ENCODE measurements at regions not wholly inside any gene's neighbourhood (a gene's known extent, or its start where the extent isn't known, plus 50 kb on each side); places are given as distances from the start of the nearest gene placed in this dataset.
"Not testable (repeated sequence)": the region's sequence is repeated elsewhere in the genome, so short reads cannot be mapped to it uniquely, and the experiment has no call there.

DNA sequence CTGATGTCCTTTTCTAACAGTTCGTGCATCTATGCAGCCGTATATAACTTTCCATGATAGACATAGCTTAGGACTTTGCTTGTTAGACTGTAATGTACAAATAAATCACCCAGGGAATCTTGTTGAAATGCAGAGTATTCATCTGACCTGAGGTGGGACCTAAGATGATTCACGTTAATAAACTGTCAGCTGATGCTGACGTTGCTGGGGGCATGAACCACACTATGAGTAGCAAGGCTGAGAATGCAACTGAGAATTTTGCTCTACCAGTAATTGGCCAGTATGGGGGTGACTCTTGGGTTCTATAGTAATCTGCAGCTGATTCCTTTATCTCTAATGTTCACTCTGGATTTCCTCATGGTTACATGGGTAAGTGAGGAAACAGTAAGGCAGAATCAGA, 130.1 kb upstream of the MALRD1 start:
- Histone ChIP-seq H3K36me3 (no peaks in the 10 kb centered on the region), H3K27ac (no peak overlapping the region), H3K27me3 (no peaks in the 10 kb centered on the region), H3K9me3 (no peaks in the 10 kb centered on the region), H3K4me3 (no peak overlapping the region), H3K4me1 (no peaks in the 10 kb centered on the region)
- intact Hi-C loops (cut with DNase I; ENCODE audit: low total_unique reads), result no loop called here
- in situ Hi-C loops (cut with MboI; ENCODE audit: low pct_ligation_motif_present in 1 of 4, low pct_unique_long_range_greater_than_20kb in 1 of 4, low sequenced_read_pairs in 3 of 4), result no loop called here
- WGBS, 2 donors (ENCODE audit: low coverage in 1 of 2), result 85% methylated on average over 4 of the region's 4 CpGs; no CpG with 5 or more reads in 1 of the 2 donors
- TF ChIP-seq POLR2AphosphoS5 (IDR thresholded peaks at IDR 0.05) (no peak), POLR2A (IDR thresholded peaks at IDR 0.05) (no peak), EP300 (IDR thresholded peaks at IDR 0.05; ENCODE audit: low read depth) (no peak)
- TF ChIP-seq, protein P1, sequence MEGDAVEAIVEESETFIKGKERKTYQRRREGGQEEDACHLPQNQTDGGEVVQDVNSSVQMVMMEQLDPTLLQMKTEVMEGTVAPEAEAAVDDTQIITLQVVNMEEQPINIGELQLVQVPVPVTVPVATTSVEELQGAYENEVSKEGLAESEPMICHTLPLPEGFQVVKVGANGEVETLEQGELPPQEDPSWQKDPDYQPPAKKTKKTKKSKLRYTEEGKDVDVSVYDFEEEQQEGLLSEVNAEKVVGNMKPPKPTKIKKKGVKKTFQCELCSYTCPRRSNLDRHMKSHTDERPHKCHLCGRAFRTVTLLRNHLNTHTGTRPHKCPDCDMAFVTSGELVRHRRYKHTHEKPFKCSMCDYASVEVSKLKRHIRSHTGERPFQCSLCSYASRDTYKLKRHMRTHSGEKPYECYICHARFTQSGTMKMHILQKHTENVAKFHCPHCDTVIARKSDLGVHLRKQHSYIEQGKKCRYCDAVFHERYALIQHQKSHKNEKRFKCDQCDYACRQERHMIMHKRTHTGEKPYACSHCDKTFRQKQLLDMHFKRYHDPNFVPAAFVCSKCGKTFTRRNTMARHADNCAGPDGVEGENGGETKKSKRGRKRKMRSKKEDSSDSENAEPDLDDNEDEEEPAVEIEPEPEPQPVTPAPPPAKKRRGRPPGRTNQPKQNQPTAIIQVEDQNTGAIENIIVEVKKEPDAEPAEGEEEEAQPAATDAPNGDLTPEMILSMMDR (IDR thresholded peaks at IDR 0.05), result no peak
- no peak for DNase-seq

DNA sequence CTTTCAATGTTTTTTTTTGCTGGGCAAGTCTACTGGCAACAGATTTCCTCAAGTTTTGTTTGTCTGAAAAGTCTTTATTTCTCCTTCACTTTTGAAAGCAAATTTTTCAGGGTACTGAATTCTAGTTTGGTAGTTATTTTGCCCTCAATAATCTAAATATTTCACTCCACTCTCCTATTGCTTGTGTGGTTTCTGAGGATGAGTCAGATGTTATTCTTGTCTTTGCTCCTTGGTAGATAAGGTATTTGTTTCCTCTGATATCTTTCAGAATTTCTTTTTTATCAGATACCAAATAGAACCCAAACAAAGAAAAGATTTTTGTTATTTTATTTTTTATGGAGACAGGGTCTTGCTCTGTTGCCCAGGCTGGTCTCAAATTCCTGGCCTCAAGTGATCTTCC, 99.2 kb upstream of the MALRD1 start:
- Histone ChIP-seq H3K36me3 (no peaks in the 10 kb centered on the region), H3K27ac (no peak overlapping the region), H3K27me3 (no peaks in the 10 kb centered on the region), H3K4me3 (no peak overlapping the region), H3K9me3 (no peaks in the 10 kb centered on the region), H3K4me1 (no peaks in the 10 kb centered on the region)
- no peak for DNase-seq
- TF ChIP-seq POLR2A (IDR thresholded peaks at IDR 0.05) (no peak), POLR2AphosphoS5 (IDR thresholded peaks at IDR 0.05) (no peak), EP300 (IDR thresholded peaks at IDR 0.05; ENCODE audit: low read depth) (no peak)
- TF ChIP-seq, protein P1 (IDR thresholded peaks at IDR 0.05), result no peak
- in situ Hi-C loops (cut with MboI; ENCODE audit: low pct_ligation_motif_present in 1 of 4, low pct_unique_long_range_greater_than_20kb in 1 of 4, low sequenced_read_pairs in 3 of 4), result no loop called here
- intact Hi-C loops (cut with DNase I; ENCODE audit: low total_unique reads), result no loop called here

DNA sequence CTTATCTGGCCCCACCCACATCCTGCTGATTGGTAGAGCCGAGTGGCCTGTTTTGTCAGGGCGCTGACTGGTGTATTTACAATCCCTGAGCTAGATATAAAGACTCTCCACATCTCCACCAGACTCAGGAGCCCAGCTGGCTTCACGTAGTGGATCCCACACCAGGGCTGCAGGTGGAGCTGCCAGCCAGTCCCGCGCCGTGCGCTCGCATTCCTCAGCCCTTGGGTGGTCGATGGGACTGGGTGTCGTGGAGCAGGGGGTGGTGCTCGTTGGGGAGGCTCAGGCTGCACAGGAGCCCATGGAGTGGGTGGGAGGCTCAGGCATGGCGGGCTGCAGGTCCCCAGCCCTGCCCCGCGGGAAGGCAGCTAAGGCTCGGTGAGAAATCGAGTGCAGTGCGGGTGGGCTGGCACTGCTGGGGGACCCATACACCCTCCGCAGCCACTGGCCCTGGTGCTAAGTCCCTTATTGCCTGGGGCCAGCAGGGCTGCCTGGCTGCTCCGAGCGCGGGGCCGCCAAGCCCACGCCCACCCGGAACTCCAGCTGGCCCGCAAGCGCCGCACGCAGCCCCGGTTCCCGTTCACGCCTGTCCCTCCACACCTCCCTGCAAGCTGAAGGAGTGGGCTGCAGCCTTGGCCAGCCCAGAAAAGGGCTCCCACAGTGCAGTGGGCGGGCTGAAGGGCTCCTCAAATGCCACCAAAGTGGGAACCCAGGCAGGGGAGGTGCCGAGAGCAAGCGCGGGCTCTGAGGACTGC, 97.4 kb upstream of the MALRD1 start:
- intact Hi-C loops (cut with DNase I; ENCODE audit: low total_unique reads), result not testable (repeated sequence)

DNA sequence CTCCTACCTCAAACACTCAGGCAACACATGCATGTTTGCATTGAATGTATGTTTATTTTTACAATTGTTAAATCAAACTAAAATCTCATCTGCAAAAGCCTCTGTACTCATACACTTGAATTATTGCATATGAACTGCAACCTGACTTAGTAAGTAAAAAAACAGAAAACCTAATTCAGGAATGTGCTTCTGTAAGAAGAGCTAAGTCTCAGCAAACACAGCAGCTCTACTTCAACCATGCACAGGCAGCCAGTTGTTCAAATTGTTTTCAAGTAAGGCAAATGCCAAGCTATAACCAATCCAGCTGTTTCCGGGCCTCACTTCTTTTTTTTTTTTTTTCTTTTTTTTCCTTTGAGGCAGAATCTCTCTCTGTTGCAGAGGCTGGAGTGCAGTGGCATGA, 93.5 kb upstream of the MALRD1 start:
- WGBS, 2 donors (ENCODE audit: low coverage in 1 of 2), result 27 to 36% methylated on average over 1 of the region's 1 CpG
- DNase-seq, result no peak
- Histone ChIP-seq H3K9me3 (no peaks in the 10 kb centered on the region), H3K36me3 (no peaks in the 10 kb centered on the region), H3K4me3 (no peak overlapping the region), H3K27me3 (no peaks in the 10 kb centered on the region), H3K27ac (no peak overlapping the region), H3K4me1 (no peaks in the 10 kb centered on the region)
- TF ChIP-seq, protein P1 (IDR thresholded peaks at IDR 0.05), result no peak
- TF ChIP-seq POLR2A (IDR thresholded peaks at IDR 0.05), result no peak
- no peak for TF ChIP-seq EP300 (IDR thresholded peaks at IDR 0.05; ENCODE audit: low read depth)
- in situ Hi-C loops (cut with MboI; ENCODE audit: low pct_ligation_motif_present in 1 of 4, low pct_unique_long_range_greater_than_20kb in 1 of 4, low sequenced_read_pairs in 3 of 4), result no loop called here
- intact Hi-C loops (cut with DNase I; ENCODE audit: low total_unique reads), result no loop called here

More for the DNA sequence above, 97.4 kb upstream of the MALRD1 start:
- H3K4me3 ChIP-seq; H3K27me3 ChIP-seq; in situ Hi-C loops (cut with MboI; ENCODE audit: low pct_ligation_motif_present in 1 of 4, low pct_unique_long_range_greater_than_20kb in 1 of 4, low sequenced_read_pairs in 3 of 4); H3K36me3 ChIP-seq; H3K4me1 ChIP-seq; DNase-seq; H3K9me3 ChIP-seq; H3K27ac ChIP-seq: not testable (repeated sequence)
- WGBS, 2 donors (ENCODE audit: low coverage in 1 of 2), result 90% methylated on average over 34 of the region's 35 CpGs; no CpG with 5 or more reads in 1 of the 2 donors

DNA sequence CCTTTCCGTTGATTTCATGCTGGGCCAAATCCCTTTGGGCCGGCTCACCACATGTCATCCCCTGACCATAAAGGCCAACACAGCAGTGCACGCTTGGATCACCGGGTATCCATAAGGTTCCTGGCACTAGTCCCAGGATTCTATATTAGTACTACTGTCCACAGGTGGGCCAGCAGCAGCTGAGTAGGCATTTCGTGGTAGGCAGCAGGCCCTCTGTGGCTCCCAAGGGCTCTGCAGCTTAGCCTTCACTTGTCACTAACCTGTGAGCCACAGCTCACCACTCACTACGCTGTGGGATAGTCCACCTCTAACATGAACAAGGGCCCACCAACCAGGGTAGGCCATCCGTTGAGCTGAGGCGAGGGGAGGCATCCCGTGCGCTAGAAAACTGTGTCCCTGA, 89.2 kb upstream of the MALRD1 start:
- 93% methylated on average over 10 of the region's 10 CpGs; no CpG with 5 or more reads in 1 of the 2 donors for WGBS, 2 donors (ENCODE audit: low coverage in 1 of 2)
- Histone ChIP-seq H3K36me3 (no peaks in the 10 kb centered on the region), H3K9me3 (no peaks in the 10 kb centered on the region), H3K4me1 (no peaks in the 10 kb centered on the region), H3K27me3 (no peaks in the 10 kb centered on the region), H3K27ac (no peak overlapping the region), H3K4me3 (no peak overlapping the region)
- intact Hi-C loops (cut with DNase I; ENCODE audit: low total_unique reads) (no loop called here), in situ Hi-C loops (cut with MboI; ENCODE audit: low pct_ligation_motif_present in 1 of 4, low pct_unique_long_range_greater_than_20kb in 1 of 4, low sequenced_read_pairs in 3 of 4) (no loop called here)
- DNase-seq, result no peak
- TF ChIP-seq, protein P1 (IDR thresholded peaks at IDR 0.05), result no peak
- no peak for TF ChIP-seq POLR2A (IDR thresholded peaks at IDR 0.05)
- no peak for TF ChIP-seq POLR2AphosphoS5 (IDR thresholded peaks at IDR 0.05)
- no peak for TF ChIP-seq EP300 (IDR thresholded peaks at IDR 0.05; ENCODE audit: low read depth)
